AG04449 (cell line): ENCODE measurements at regions not wholly inside any gene's neighbourhood (a gene's known extent, or its start where the extent isn't known, plus 50 kb on each side); places are given as distances from the start of the nearest gene placed in this dataset.
"Not testable (repeated sequence)": the region's sequence is repeated elsewhere in the genome, so short reads cannot be mapped to it uniquely, and the experiment has no call there.

Experiments used
- CTCF ChIA-PET: fragments of 350-600 bp; formaldehyde crosslinking; extraction: SDS; loops from one replicate; lab custom pipeline; 2021; ENCODE audit warnings: antibody characterized with exemption; lab: Yijun Ruan, JAX
- POLR2A ChIA-PET: fragments of 400-600, 350-600 bp; formaldehyde crosslinking; extraction: SDS; loops from one replicate; lab custom pipeline; 2020; ENCODE audit warnings: antibody characterized with exemption, inconsistent platforms; lab: Yijun Ruan, JAX
- DNase-seq: peaks from one replicate; pipeline ENCODE4 v3.0.0-alpha.2; 2010; ENCODE audit warnings: low read depth, low spot score
- H3K4me3 ChIP-seq: 2 replicates; pipeline ENCODE4 v1.5.1; 2011; ENCODE audit warnings: low read depth, mild to moderate bottlenecking, control low read depth, low read length
- CTCF ChIP-seq: IDR thresholded peaks from one replicate; pipeline ENCODE4 v1.5.1; 2011; ENCODE audit warnings: mild to moderate bottlenecking, moderate library complexity, low read length, control low read depth, inconsistent platforms; ENCODE audit not compliant: insufficient read depth; ENCODE audit errors: missing control alignments

GRCh38 chr1:220454155-220454777 lies 73.7 kb upstream of the MARK1 start:
- no peak overlapping the region for H3K4me3 ChIP-seq
- TF ChIP-seq CTCF = no peak
- CTCF ChIA-PET = no interaction called here
- POLR2A ChIA-PET = no interaction called here
- DNase-seq = no peak

- CTCF ChIA-PET = no interaction called here
- POLR2A ChIA-PET = no interaction called here
- H3K4me3 ChIP-seq = no peak overlapping the region
- TF ChIP-seq CTCF = no peak
- DNase-seq = no peak
Observed at GRCh38 chr1:220453371-220453770, 74.6 kb upstream of the MARK1 start.

- no peak for DNase-seq
Observed at GRCh38 chr1:220451532-220451931, 76.4 kb upstream of the MARK1 start.

GRCh38 chr1:220450927-220451326 lies 77.0 kb upstream of the MARK1 start:
- no peak for DNase-seq
- POLR2A ChIA-PET = no interaction called here
- no peak overlapping the region for H3K4me3 ChIP-seq
- CTCF ChIA-PET = no interaction called here
- TF ChIP-seq CTCF = no peak

More at GRCh38 chr1:220451532-220451931, 76.4 kb upstream of the MARK1 start:
- no peak for TF ChIP-seq CTCF
- CTCF ChIA-PET = no interaction called here
- POLR2A ChIA-PET = no interaction called here
- no peak overlapping the region for H3K4me3 ChIP-seq

GRCh38 chr1:220448217-220448616 lies 79.7 kb upstream of the MARK1 start:
- ChIA-PET CTCF (no interaction called here), POLR2A (no interaction called here)
- TF ChIP-seq CTCF = no peak
- H3K4me3 ChIP-seq = no peak overlapping the region
- DNase-seq = no peak

GRCh38 chr1:220444586-220444985 lies 83.3 kb upstream of the MARK1 start:
- H3K4me3 ChIP-seq, POLR2A ChIA-PET, CTCF ChIA-PET, DNase-seq: not testable (repeated sequence)

GRCh38 chr1:220441211-220441610 lies 86.7 kb upstream of the MARK1 start:
- TF ChIP-seq CTCF = no peak
- POLR2A ChIA-PET = no interaction called here
- CTCF ChIA-PET = no interaction called here

More at GRCh38 chr1:220441211-220441610, 86.7 kb upstream of the MARK1 start:
- H3K4me3 ChIP-seq = no peak overlapping the region
- no peak for DNase-seq
